BE2C (cell line): ENCODE measurements at regions not wholly inside any gene's neighbourhood (a gene's known extent, or its start where the extent isn't known, plus 50 kb on each side); places are given as distances from the start of the nearest gene placed in this dataset.

ENCODE experiments used
- DNase-seq: peaks from one replicate; pipeline ENCODE4 v3.0.0-alpha.2; 2020
- H3K27me3 ChIP-seq: fragments of 250-450 bp; sonication (Bioruptor Pico); 2 replicates; pipeline ENCODE4 v1.5.1; 2020; ENCODE audit warnings: mild to moderate bottlenecking
- H3K36me3 ChIP-seq: fragments of 250-450 bp; sonication (Bioruptor Pico); 2 replicates; pipeline ENCODE4 v1.5.1; 2020; ENCODE audit warnings: mild to moderate bottlenecking
- H3K4me1 ChIP-seq: fragments of 250-450 bp; sonication (Bioruptor Pico); 2 replicates; pipeline ENCODE4 v1.5.1; 2020
- H3K4me3 ChIP-seq: 2 replicates; pipeline ENCODE4 v1.5.1; 2011; ENCODE audit warnings: low read depth, low read length
- H3K9me3 ChIP-seq: fragments of 250-450 bp; sonication (Bioruptor Pico); 2 replicates; pipeline ENCODE4 v1.5.1; 2020
- CTCF ChIP-seq: IDR thresholded peaks from 2 replicates; pipeline ENCODE4 v1.5.1; 2012; ENCODE audit warnings: mild to moderate bottlenecking, low read depth, low read length

DNA sequence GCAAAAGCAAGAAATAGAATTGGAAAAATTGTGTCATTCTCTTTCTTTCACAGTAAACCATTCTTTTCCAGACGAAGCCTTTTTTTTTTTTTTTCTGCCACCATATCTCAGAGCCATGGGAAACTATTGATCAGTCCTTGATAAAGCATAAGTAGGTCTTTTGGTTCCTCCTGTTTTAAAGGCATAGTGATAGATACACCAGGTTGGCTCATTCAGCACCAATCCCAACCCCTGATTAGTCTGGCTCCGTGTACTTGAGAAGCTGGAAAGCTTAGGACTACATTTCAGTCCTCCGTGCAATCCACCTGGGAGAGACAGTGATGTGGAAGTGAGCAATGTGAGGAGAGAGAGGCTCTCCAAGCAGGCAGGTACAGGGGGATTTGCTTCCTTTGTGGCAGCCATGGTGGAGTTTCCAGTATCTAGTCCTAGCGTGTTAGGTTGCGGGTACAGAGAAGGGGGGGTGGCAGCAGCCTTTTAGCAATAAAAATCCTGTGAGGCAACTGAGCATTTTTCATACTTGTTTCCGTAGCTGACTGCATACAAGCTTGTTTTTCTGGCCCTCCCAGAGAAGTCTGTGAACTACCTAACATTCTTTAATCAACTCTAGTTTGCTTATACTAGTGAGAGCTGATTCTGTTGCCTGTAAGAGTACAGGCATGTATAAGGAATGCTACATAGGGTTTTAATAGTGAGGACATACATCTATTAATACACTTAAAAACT, 127.4 kb upstream of the CTTNBP2 start:
- TF ChIP-seq CTCF = no peak
- Histone ChIP-seq H3K27me3 (no peaks in the 10 kb centered on the region), H3K9me3 (no peaks in the 10 kb centered on the region), H3K4me3 (no peak overlapping the region), H3K36me3 (no peaks in the 10 kb centered on the region), H3K4me1 (no peaks in the 10 kb centered on the region)
- no peak for DNase-seq

GRCh38 chr7:118003476-118003875, 130.2 kb upstream of the CTTNBP2 start:
- no peaks in the 10 kb centered on the region for H3K4me1 ChIP-seq
- no peak for TF ChIP-seq CTCF
- H3K4me3 ChIP-seq = no peak overlapping the region
- no peaks in the 10 kb centered on the region for H3K27me3 ChIP-seq
- no peaks in the 10 kb centered on the region for H3K9me3 ChIP-seq
- DNase-seq = no peak
- no peaks in the 10 kb centered on the region for H3K36me3 ChIP-seq

DNA sequence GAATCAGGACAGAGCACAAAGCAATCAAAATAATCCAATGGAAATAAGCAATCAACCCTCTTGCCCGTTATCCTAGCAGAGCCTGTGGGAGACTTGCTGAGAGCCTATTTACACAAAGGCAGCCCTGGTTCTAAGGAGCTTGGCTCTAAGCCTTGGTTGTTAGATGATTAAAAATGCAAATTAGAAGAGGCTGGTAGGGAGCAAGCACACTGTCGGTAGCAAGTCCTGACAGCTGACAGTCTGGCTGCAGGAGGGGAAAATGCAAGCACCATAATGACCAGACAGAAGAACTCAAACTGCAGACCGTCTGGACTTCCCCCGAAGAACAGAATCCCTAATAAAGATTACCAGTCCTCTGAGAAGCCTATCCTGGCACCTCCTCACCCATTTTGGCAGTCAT, 131.8 kb upstream of the CTTNBP2 start:
- H3K27me3 ChIP-seq = no peaks in the 10 kb centered on the region
- no peaks in the 10 kb centered on the region for H3K4me1 ChIP-seq
- no peaks in the 10 kb centered on the region for H3K36me3 ChIP-seq
- no peak for TF ChIP-seq CTCF
- no peak overlapping the region for H3K4me3 ChIP-seq
- no peaks in the 10 kb centered on the region for H3K9me3 ChIP-seq
- DNase-seq = no peak

GRCh38 chr7:118006979-118007378, 133.7 kb upstream of the CTTNBP2 start:
- H3K27me3 ChIP-seq = no peaks in the 10 kb centered on the region
- no peak overlapping the region for H3K4me3 ChIP-seq
- H3K9me3 ChIP-seq = no peaks in the 10 kb centered on the region
- no peak for TF ChIP-seq CTCF
- no peak for DNase-seq
- H3K36me3 ChIP-seq = no peaks in the 10 kb centered on the region
- H3K4me1 ChIP-seq = no peaks in the 10 kb centered on the region

- H3K4me1 ChIP-seq = no peaks in the 10 kb centered on the region
- H3K27me3 ChIP-seq = no peaks in the 10 kb centered on the region
- no peak for TF ChIP-seq CTCF
- DNase-seq = no peak
- H3K9me3 ChIP-seq = no peaks in the 10 kb centered on the region
- H3K4me3 ChIP-seq = no peak overlapping the region
- no peaks in the 10 kb centered on the region for H3K36me3 ChIP-seq
Measured at GRCh38 chr7:118009419-118009818, 136.2 kb upstream of the CTTNBP2 start.

GRCh38 chr7:118011652-118012051, 138.4 kb upstream of the CTTNBP2 start:
- H3K4me1 ChIP-seq = no peaks in the 10 kb centered on the region
- DNase-seq = no peak
- H3K27me3 ChIP-seq = no peaks in the 10 kb centered on the region
- no peaks in the 10 kb centered on the region for H3K9me3 ChIP-seq
- TF ChIP-seq CTCF = no peak
- no peaks in the 10 kb centered on the region for H3K36me3 ChIP-seq
- no peak overlapping the region for H3K4me3 ChIP-seq
